Ishikawa (cell line): ENCODE measurements at regions not wholly inside any gene's neighbourhood (a gene's known extent, or its start where the extent isn't known, plus 50 kb on each side); places are given as distances from the start of the nearest gene placed in this dataset.

Experiments
- CEBPB ChIP-seq: IDR thresholded peaks from 2 replicates; pipeline ENCODE4 v1.6.1; 2012
- CREB1 ChIP-seq: IDR thresholded peaks from 2 replicates; pipeline ENCODE4 v1.6.1; 2012; ENCODE audit warnings: low read depth
- EGR1 ChIP-seq: IDR thresholded peaks from 2 replicates; pipeline ENCODE4 v1.6.1; 2012
- EP300 ChIP-seq: IDR thresholded peaks from 2 replicates; pipeline ENCODE4 v1.6.1; 2012; ENCODE audit warnings: borderline replicate concordance
- FOXM1 ChIP-seq: IDR thresholded peaks from 2 replicates; pipeline ENCODE4 v1.6.1; 2012; ENCODE audit warnings: low read depth, borderline replicate concordance
- NFIC ChIP-seq: IDR thresholded peaks from 2 replicates; pipeline ENCODE4 v1.6.1; 2012
- RAD21 ChIP-seq: IDR thresholded peaks from 2 replicates; pipeline ENCODE4 v1.6.1; 2012; ENCODE audit warnings: low read depth
- TAF1 ChIP-seq: IDR thresholded peaks from 2 replicates; pipeline ENCODE4 v1.6.1; 2012; ENCODE audit warnings: low read depth, mild to moderate bottlenecking
- TCF12 ChIP-seq: IDR thresholded peaks from 2 replicates; pipeline ENCODE4 v1.6.1; 2012; ENCODE audit warnings: low read depth
- TEAD4 ChIP-seq: IDR thresholded peaks from 2 replicates; pipeline ENCODE4 v1.6.1; 2012
- YY1 ChIP-seq: IDR thresholded peaks from 2 replicates; pipeline ENCODE4 v1.6.1; 2012; ENCODE audit warnings: low read depth
- ZBTB7A ChIP-seq: IDR thresholded peaks from 2 replicates; pipeline ENCODE4 v1.6.1; 2012; ENCODE audit warnings: low read depth
- TF ChIP-seq, protein P1 (sequence below): IDR thresholded peaks from 2 replicates; pipeline ENCODE4 v1.6.1; 2012
- TF ChIP-seq, protein P2 (sequence below): IDR thresholded peaks from 2 replicates; pipeline ENCODE4 v1.6.1; 2012
- TF ChIP-seq, protein P3 (sequence below): IDR thresholded peaks from 2 replicates; pipeline ENCODE4 v1.6.1; 2012; ENCODE audit warnings: low read depth, mild to moderate bottlenecking

DNA sequence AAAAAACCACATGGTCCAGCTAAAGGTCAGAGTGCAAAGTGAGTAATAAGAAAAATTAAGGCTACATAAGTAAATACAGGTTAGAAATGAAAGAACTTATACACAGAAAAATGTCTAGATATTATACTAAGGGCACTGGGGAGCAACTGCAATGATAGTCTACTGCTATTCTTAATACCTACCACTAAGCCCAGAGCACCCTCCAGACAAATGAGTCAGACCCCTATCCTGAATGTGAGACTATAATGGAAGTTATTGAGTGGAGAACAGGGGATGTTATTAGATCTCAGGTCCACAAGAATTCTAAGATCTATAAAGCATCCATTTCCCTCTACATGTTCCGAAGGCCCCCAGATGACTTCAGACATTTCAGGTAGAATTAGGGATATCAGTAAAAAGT is 438.3 kb downstream of the PRELID2 start:
- no peak for TF ChIP-seq NFIC
- TF ChIP-seq EP300: no peak
- TF ChIP-seq TCF12: no peak
- TF ChIP-seq FOXM1: no peak
- no peak for TF ChIP-seq EGR1
- TF ChIP-seq, protein P1, sequence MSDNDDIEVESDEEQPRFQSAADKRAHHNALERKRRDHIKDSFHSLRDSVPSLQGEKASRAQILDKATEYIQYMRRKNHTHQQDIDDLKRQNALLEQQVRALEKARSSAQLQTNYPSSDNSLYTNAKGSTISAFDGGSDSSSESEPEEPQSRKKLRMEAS: no peak
- TF ChIP-seq, protein P2, sequence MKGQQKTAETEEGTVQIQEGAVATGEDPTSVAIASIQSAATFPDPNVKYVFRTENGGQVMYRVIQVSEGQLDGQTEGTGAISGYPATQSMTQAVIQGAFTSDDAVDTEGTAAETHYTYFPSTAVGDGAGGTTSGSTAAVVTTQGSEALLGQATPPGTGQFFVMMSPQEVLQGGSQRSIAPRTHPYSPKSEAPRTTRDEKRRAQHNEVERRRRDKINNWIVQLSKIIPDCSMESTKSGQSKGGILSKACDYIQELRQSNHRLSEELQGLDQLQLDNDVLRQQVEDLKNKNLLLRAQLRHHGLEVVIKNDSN: no peak
- no peak for TF ChIP-seq TAF1
- no peak for TF ChIP-seq CEBPB
- TF ChIP-seq, protein P3, sequence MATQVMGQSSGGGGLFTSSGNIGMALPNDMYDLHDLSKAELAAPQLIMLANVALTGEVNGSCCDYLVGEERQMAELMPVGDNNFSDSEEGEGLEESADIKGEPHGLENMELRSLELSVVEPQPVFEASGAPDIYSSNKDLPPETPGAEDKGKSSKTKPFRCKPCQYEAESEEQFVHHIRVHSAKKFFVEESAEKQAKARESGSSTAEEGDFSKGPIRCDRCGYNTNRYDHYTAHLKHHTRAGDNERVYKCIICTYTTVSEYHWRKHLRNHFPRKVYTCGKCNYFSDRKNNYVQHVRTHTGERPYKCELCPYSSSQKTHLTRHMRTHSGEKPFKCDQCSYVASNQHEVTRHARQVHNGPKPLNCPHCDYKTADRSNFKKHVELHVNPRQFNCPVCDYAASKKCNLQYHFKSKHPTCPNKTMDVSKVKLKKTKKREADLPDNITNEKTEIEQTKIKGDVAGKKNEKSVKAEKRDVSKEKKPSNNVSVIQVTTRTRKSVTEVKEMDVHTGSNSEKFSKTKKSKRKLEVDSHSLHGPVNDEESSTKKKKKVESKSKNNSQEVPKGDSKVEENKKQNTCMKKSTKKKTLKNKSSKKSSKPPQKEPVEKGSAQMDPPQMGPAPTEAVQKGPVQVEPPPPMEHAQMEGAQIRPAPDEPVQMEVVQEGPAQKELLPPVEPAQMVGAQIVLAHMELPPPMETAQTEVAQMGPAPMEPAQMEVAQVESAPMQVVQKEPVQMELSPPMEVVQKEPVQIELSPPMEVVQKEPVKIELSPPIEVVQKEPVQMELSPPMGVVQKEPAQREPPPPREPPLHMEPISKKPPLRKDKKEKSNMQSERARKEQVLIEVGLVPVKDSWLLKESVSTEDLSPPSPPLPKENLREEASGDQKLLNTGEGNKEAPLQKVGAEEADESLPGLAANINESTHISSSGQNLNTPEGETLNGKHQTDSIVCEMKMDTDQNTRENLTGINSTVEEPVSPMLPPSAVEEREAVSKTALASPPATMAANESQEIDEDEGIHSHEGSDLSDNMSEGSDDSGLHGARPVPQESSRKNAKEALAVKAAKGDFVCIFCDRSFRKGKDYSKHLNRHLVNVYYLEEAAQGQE: no peak
- no peak for TF ChIP-seq YY1
- TF ChIP-seq RAD21: no peak
- no peak for TF ChIP-seq CREB1
- TF ChIP-seq ZBTB7A: no peak
- TF ChIP-seq TEAD4: no peak

DNA sequence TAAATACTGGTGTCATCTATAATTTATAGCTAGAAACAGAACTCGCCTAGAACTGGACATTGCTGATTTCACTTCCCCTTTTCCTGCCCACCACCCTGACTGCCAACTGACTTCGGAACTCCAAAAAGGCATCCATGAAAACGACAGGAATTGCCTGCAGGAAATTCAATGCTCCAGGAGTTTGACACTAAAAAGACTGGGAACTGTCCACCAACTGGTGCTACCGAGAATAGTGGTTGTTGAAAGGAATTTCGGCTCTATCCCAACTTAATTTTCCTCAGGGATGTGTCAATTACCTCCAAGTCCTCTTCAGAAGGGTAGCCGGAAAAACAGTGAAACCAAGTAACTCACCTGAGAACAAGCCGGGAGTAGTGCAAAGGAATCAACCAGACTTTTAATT is 440.0 kb downstream of the PRELID2 start:
- TF ChIP-seq, protein P3: peak; percentile 52; the same call in 1 of the 2 replicates

DNA sequence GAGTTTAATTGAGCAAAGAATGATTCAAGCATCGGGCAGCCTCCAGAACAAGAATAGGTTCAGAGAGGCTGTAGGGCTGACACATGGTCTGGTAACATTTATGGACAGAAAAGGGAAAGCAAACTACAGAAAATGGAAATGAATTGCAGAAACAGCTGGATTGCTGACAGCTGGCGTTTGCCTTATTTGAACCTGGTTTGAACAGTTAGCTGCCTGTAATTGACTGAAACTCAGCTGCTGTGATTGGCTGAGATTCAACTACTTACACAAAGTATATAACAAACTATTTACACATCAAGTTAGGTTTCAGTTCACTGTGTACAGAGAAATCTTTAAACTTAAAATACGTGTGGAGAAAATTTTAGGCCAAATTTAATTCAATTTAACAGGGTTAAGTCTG is 441.7 kb downstream of the PRELID2 start:
- TF ChIP-seq YY1 (no peak), EGR1 (no peak), EP300 (no peak), TCF12 (no peak), TAF1 (no peak), TEAD4 (no peak), FOXM1 (no peak)
- TF ChIP-seq, protein P2: no peak
- TF ChIP-seq, protein P3: no peak
- TF ChIP-seq, protein P1: no peak

DNA sequence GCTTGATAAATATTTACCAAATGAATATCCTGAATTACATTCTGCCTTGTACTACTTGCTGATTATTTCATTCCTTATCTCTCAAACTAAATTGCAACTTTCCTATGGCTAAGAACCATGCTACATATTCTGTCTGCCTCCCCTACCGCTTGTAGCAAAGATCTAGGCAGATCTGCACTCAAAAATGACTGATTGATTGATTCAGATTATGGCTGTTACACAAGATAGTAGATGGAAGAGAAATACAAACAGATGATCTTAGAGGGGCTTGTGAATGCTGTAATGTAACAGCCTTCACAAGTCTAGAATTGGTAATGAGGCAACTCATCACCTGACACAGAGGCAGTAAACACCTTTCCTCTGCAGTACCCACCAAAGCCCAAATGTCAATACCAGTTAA is 446.1 kb downstream of the PRELID2 start:
- TF ChIP-seq TCF12: no peak
- TF ChIP-seq, protein P3: no peak
- no peak for TF ChIP-seq FOXM1
- TF ChIP-seq CREB1: no peak
- TF ChIP-seq TAF1: no peak
- TF ChIP-seq CEBPB: no peak
- no peak for TF ChIP-seq EGR1
- TF ChIP-seq NFIC: no peak
